ENCODE measurements at regions not wholly inside any gene's neighbourhood (a gene's known extent, or its start where the extent isn't known, plus 50 kb on each side); places are given as distances from the start of the nearest gene placed in this dataset.
"Not testable (repeated sequence)": the region's sequence is repeated elsewhere in the genome, so short reads cannot be mapped to it uniquely, and the experiment has no call there.

- Histone ChIP-seq H3K27ac (ENCODE audit: low read depth, low read length) (no peak overlapping the region), H3K4me1 (ENCODE audit: control insufficient read depth, insufficient read depth, low read length) (no peaks in the 10 kb centered on the region), H3K36me3 (ENCODE audit: control insufficient read depth, insufficient read depth, low read length) (no peaks in the 10 kb centered on the region), H3K4me3 (ENCODE audit: low read length) (no peak overlapping the region), H3K27me3 (ENCODE audit: control insufficient read depth, insufficient read depth, low read length) (no peaks in the 10 kb centered on the region), H3K9ac (ENCODE audit: low read length) (no peak overlapping the region)
Measured at GRCh38 chr1:195851016-195851601, 757.1 kb downstream of the KCNT2 start.

DNA sequence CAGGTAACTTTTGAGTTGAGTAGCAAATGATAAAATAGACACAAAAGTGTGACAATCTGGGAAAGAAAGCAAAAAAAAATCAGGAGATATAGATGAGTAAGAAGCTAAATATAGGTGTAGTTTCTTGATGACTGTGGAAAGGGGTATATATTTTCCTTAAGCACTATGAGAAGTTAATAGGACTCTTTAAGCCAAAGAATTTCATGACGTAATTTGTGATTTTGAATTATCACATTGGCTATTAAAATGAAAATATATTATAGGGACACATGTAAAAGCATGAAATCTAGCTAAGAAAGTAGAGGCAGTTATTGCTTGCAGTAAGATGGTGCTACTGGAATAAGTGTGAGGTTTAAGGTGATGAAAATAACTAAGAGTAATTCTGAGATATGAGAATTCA lies 759.1 kb downstream of the KCNT2 start:
- Histone ChIP-seq H3K4me3 (ENCODE audit: low read length) (no peak overlapping the region), H3K27ac (ENCODE audit: low read depth, low read length) (no peak overlapping the region), H3K36me3 (ENCODE audit: control insufficient read depth, insufficient read depth, low read length) (no peaks in the 10 kb centered on the region), H3K27me3 (ENCODE audit: control insufficient read depth, insufficient read depth, low read length) (no peaks in the 10 kb centered on the region), H3K4me1 (ENCODE audit: control insufficient read depth, insufficient read depth, low read length) (no peaks in the 10 kb centered on the region), H3K9ac (ENCODE audit: low read length) (no peak overlapping the region)

DNA sequence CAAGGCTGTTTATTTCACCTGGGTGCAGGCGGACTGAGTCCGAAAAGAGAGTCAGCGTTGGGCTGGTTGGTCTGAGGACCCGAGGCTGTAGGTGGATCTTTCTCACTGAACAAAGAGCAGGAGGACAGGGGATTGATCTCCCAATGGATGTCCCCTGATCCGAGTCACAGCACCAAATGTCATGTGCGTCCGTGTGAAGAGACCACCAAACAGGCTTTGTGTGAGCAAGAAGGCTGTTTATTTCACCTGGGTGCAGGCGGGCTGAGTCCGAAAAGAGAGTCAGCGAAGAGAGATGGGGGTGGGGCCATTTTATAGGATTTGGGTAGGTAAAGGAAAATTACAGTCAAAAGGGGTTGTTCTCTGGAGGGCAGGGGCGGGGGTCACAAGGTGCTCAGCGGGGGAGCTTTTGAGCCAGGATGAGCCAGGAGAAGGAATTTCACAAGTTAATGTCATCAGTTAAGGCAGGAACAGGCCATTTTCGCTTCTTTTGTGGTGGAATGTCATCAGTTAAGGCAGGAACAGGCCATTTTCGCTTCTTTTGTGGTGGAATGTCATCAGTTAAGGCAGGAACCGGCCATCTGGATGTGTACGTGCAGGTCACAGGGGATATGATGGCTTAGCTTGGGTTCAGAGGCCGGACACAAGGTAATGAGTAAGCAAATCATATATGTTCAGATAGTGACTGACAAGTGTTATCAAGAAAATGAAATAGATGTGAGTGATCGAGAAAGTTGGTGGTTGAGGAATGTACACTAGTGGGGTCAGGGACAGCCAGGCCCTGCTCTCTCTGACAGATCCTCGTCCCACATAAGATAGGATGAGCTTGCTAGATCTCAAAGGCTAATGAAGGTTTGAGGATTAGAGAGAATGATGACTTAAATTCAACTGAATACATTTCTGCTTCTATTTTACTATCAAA lies 760.0 kb downstream of the KCNT2 start:
- H3K4me1 ChIP-seq (ENCODE audit: control insufficient read depth, insufficient read depth, low read length); H3K4me3 ChIP-seq (ENCODE audit: low read length); H3K27ac ChIP-seq (ENCODE audit: low read depth, low read length); H3K36me3 ChIP-seq (ENCODE audit: control insufficient read depth, insufficient read depth, low read length); H3K9ac ChIP-seq (ENCODE audit: low read length); H3K27me3 ChIP-seq (ENCODE audit: control insufficient read depth, insufficient read depth, low read length): not testable (repeated sequence)

DNA sequence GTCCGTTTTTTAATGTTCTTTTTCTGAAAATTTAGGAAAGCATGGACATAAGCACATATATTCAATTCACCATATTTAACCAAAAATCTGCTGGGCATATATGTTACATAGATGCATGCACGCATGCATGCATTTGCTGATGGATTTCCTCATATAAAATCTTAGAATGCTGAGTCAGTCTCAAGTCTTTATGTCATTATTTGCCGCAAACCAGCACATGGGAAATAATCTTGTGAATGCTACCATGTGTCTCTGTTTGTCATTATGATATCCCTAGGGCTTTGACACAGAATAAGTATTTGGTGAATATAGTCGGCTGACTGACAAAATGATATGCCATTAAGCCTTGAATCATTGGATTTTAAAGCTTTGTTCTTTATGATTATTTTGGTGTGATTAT lies 776.5 kb downstream of the KCNT2 start:
- Histone ChIP-seq H3K27me3 (ENCODE audit: control insufficient read depth, insufficient read depth, low read length) (no peaks in the 10 kb centered on the region), H3K4me3 (ENCODE audit: low read length) (no peak overlapping the region), H3K4me1 (ENCODE audit: control insufficient read depth, insufficient read depth, low read length) (no peaks in the 10 kb centered on the region), H3K36me3 (ENCODE audit: control insufficient read depth, insufficient read depth, low read length) (no peaks in the 10 kb centered on the region), H3K27ac (ENCODE audit: low read depth, low read length) (no peak overlapping the region), H3K9ac (ENCODE audit: low read length) (no peak overlapping the region)

- H3K4me1 ChIP-seq (ENCODE audit: control insufficient read depth, insufficient read depth, low read length) = no peaks in the 10 kb centered on the region
- H3K27ac ChIP-seq (ENCODE audit: low read depth, low read length) = no peak overlapping the region
- H3K4me3 ChIP-seq (ENCODE audit: low read length) = no peak overlapping the region
- H3K36me3 ChIP-seq (ENCODE audit: control insufficient read depth, insufficient read depth, low read length) = no peaks in the 10 kb centered on the region
- no peak overlapping the region for H3K9ac ChIP-seq (ENCODE audit: low read length)
- H3K27me3 ChIP-seq (ENCODE audit: control insufficient read depth, insufficient read depth, low read length) = no peaks in the 10 kb centered on the region
Measured at GRCh38 chr1:195828325-195828724, 779.9 kb downstream of the KCNT2 start.

DNA sequence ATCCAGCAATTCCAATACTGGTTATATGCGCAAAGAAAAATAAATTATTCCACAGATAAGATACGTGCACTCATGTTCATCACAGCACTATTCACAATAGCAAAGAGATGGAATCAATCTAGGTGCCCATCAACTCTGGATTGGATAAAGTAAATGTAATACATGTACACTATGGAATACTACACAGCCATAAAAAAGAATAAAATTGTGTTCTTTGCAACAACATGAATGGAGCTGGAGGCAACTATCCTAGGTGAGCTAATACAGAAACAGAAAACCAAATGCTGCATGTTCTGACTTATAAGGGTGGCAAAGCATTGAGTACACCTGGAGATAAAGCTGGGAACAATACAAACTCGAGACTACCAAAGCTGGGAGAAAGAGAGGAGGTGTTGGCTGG lies 787.3 kb downstream of the KCNT2 start:
- H3K36me3 ChIP-seq (ENCODE audit: control insufficient read depth, insufficient read depth, low read length) = no peaks in the 10 kb centered on the region
- no peak overlapping the region for H3K9ac ChIP-seq (ENCODE audit: low read length)
- H3K4me1 ChIP-seq (ENCODE audit: control insufficient read depth, insufficient read depth, low read length) = no peaks in the 10 kb centered on the region
- H3K27me3 ChIP-seq (ENCODE audit: control insufficient read depth, insufficient read depth, low read length) = no peaks in the 10 kb centered on the region
- H3K27ac ChIP-seq (ENCODE audit: low read depth, low read length) = no peak overlapping the region
- H3K4me3 ChIP-seq (ENCODE audit: low read length) = no peak overlapping the region

DNA sequence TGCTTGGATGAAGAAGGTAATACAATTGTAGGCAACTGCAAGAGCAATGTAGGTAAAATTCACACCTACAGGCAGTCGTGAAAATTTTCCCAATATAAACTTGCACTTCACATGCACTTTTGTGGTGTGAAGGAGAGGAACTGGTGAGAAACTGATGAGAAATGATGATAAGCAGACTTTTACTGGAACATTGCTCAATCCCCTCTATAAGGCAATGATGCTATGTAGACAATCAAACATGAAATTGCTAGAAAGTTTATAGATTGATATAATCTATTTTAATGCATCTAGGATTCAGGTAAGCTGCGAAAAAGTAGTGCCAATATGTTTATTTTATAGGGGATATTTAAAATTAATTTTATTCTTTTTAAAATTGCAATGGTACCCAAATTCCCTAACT lies 802.2 kb downstream of the KCNT2 start:
- H3K4me3 ChIP-seq (ENCODE audit: low read length) = no peak overlapping the region
- H3K9ac ChIP-seq (ENCODE audit: low read length) = no peak overlapping the region
- H3K27ac ChIP-seq (ENCODE audit: low read depth, low read length) = no peak overlapping the region
- H3K36me3 ChIP-seq (ENCODE audit: control insufficient read depth, insufficient read depth, low read length) = no peaks in the 10 kb centered on the region
- no peaks in the 10 kb centered on the region for H3K27me3 ChIP-seq (ENCODE audit: control insufficient read depth, insufficient read depth, low read length)
- no peaks in the 10 kb centered on the region for H3K4me1 ChIP-seq (ENCODE audit: control insufficient read depth, insufficient read depth, low read length)

GRCh38 chr1:195804547-195804946 lies 803.7 kb downstream of the KCNT2 start:
- Histone ChIP-seq H3K4me3 (ENCODE audit: low read length) (no peak overlapping the region), H3K36me3 (ENCODE audit: control insufficient read depth, insufficient read depth, low read length) (no peaks in the 10 kb centered on the region), H3K27me3 (ENCODE audit: control insufficient read depth, insufficient read depth, low read length) (no peaks in the 10 kb centered on the region), H3K27ac (ENCODE audit: low read depth, low read length) (no peak overlapping the region), H3K4me1 (ENCODE audit: control insufficient read depth, insufficient read depth, low read length) (no peaks in the 10 kb centered on the region), H3K9ac (ENCODE audit: low read length) (no peak overlapping the region)

DNA sequence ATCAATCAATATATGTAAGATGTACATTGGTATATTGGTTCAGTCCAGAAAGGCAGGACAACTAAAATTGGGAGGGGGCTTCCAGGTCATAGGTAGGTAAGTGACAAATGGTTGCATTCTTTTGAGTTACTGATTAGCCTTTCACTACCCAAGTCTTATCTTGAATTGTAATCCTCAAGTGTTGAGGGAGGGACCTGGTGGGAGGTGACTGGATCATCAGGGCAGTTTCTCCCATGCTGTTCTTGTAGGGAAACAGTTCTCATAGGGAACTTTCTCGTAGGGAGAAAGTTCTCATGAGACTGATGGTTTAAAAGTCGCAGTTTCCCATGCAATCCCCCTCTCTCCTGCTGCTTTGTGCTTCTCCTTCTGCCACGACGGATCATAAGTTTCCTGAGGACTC lies 809.2 kb downstream of the KCNT2 start:
- no peaks in the 10 kb centered on the region for H3K27me3 ChIP-seq (ENCODE audit: control insufficient read depth, insufficient read depth, low read length)
- no peak overlapping the region for H3K9ac ChIP-seq (ENCODE audit: low read length)
- no peaks in the 10 kb centered on the region for H3K36me3 ChIP-seq (ENCODE audit: control insufficient read depth, insufficient read depth, low read length)
- H3K27ac ChIP-seq (ENCODE audit: low read depth, low read length) = no peak overlapping the region
- H3K4me3 ChIP-seq (ENCODE audit: low read length) = no peak overlapping the region
- H3K4me1 ChIP-seq (ENCODE audit: control insufficient read depth, insufficient read depth, low read length) = no peaks in the 10 kb centered on the region

DNA sequence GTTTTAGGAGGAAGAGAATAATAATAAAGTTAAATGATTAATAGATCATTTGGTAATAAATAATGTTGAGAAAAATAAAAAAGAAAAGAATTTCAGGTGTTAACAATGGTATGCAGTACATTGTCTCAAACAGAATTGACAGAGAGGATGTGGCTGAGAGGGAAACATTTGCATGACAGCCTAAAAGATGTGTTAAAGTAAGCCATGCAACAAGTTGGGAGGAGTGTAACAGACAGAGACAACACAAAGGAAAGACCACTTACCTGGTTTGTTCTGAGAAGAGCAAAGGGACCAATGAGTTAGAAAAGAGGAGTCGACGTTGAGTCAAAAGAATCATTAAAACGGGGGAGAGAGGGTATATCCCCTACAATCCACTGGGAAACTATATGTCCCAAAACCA lies 814.0 kb downstream of the KCNT2 start:
- H3K4me1 ChIP-seq (ENCODE audit: control insufficient read depth, insufficient read depth, low read length) = no peaks in the 10 kb centered on the region
- no peaks in the 10 kb centered on the region for H3K36me3 ChIP-seq (ENCODE audit: control insufficient read depth, insufficient read depth, low read length)
- H3K4me3 ChIP-seq (ENCODE audit: low read length) = no peak overlapping the region
- no peak overlapping the region for H3K9ac ChIP-seq (ENCODE audit: low read length)
- no peaks in the 10 kb centered on the region for H3K27me3 ChIP-seq (ENCODE audit: control insufficient read depth, insufficient read depth, low read length)
- H3K27ac ChIP-seq (ENCODE audit: low read depth, low read length) = no peak overlapping the region

DNA sequence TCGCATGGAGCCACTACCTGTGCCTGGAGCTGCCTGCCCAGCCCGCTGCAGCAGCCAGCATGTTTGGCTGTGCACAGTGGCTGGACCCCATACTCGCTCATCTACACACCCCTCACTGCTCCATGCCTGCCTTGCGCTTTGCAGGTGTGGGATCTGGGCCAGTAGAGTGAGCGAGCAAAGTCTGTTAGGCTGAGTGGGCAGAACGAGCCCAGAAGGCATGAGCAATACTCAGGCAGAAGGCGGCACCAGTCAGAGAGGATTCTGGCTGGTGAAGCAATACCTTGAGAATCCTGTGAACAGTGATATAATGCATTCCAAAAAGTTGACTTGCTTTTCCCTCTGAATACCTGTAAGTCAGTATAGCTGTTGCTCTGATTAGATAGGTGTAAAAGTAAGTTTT lies 816.4 kb downstream of the KCNT2 start:
- no peaks in the 10 kb centered on the region for H3K4me1 ChIP-seq (ENCODE audit: control insufficient read depth, insufficient read depth, low read length)
- H3K27me3 ChIP-seq (ENCODE audit: control insufficient read depth, insufficient read depth, low read length) = no peaks in the 10 kb centered on the region
- H3K27ac ChIP-seq (ENCODE audit: low read depth, low read length) = no peak overlapping the region
- H3K9ac ChIP-seq (ENCODE audit: low read length) = no peak overlapping the region
- H3K4me3 ChIP-seq (ENCODE audit: low read length) = no peak overlapping the region
- H3K36me3 ChIP-seq (ENCODE audit: control insufficient read depth, insufficient read depth, low read length) = no peaks in the 10 kb centered on the region

DNA sequence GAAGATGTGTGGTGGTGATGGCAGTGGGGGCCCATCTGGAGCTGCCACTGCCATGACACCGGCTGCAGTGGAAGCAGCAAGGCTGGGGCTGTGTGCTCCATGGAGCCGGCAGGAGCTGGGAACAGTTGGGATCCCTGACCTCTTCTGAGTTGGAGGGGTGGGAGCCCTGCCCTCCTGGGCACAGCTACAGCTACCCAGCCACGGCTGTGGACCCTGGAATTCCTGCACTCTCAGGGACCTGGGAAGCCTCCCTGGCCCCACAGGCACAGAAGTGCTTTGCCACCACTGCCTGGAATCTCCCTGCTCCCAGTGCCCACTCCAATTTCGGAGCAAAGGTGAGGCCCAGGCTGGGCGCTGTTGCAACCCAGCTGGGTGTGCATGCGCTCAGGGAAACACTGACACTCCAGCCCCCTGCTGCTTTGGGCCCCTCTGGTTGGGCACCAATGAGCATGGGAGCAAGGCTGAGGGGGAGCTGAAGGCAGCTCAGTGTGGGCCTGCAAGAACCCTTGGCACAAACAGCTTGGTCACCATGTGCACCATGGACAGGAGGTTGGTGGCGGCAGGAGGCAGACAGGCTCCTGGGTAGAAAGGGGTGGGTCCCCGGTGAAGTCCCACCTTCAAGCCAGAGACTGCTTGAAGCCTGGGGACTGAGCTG lies 817.6 kb downstream of the KCNT2 start:
- H3K36me3 ChIP-seq (ENCODE audit: control insufficient read depth, insufficient read depth, low read length) = no peaks in the 10 kb centered on the region
- H3K9ac ChIP-seq (ENCODE audit: low read length) = no peak overlapping the region
- H3K4me3 ChIP-seq (ENCODE audit: low read length) = no peak overlapping the region
- no peaks in the 10 kb centered on the region for H3K27me3 ChIP-seq (ENCODE audit: control insufficient read depth, insufficient read depth, low read length)
- no peak overlapping the region for H3K27ac ChIP-seq (ENCODE audit: low read depth, low read length)
- no peaks in the 10 kb centered on the region for H3K4me1 ChIP-seq (ENCODE audit: control insufficient read depth, insufficient read depth, low read length)
